SK-N-MC (cell line): ENCODE measurements at regions not wholly inside any gene's neighbourhood (a gene's known extent, or its start where the extent isn't known, plus 50 kb on each side); places are given as distances from the start of the nearest gene placed in this dataset.

Source experiments
- EZH2 ChIP-seq: fragments of 200-600 bp; sonication (generic); IDR thresholded peaks from one replicate; pipeline ENCODE4 v1.6.1; 2017; ENCODE audit warnings: antibody characterized with exemption
- POLR2AphosphoS5 ChIP-seq: IDR thresholded peaks from 2 replicates; pipeline ENCODE4 v1.6.1; 2012; ENCODE audit warnings: mild to moderate bottlenecking, low read depth, low read length, borderline replicate concordance

DNA sequence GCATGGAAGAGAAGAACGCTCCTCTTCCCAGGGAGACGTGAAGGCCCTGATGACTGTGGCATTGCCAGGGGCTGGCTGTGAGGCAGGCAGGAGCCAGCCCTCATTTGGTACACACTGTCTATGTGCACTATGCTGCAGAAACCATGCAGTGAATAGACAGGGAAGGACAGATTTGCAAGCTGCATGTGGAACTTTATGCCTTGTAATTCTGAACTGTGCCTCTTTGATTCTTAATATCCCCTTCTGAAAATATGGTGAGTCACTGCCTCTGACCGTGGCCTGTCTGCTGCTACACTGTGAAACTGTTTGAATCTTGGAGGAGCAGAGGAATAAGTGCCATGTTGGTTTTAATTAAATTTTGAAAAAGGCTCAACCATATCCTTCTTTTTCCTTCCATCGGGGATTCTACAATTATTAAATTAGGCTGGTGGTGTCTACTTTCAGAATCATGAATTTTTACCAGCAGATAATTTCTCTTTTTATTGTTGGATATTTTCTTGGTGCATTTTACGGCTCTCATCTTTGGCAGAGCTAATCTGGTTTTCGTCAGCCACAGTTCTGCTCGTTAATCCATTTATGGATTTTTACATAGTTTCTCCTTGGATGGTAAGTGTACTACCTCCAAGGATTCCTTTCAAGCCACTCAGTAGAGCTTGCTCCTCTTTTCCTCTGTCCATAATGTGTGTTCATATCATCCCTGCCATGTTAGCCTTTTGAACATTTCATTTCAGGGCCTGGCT is 301.0 kb upstream of the SLC35B3 start:
- TF ChIP-seq POLR2AphosphoS5: peak; percentile 36; the same call in 1 of the 2 replicates
- TF ChIP-seq EZH2: no peak
